ENCODE measurements at regions not wholly inside any gene's neighbourhood (a gene's known extent, or its start where the extent isn't known, plus 50 kb on each side); places are given as distances from the start of the nearest gene placed in this dataset.

GRCh38 chr18:6465281-6465680, 50.6 kb upstream of the L3MBTL4 start:
- H3K4me1 Mint-ChIP-seq (ENCODE audit: unreplicated experiment) = no peaks in the 10 kb centered on the region
- no peaks in the 10 kb centered on the region for H3K36me3 Mint-ChIP-seq (ENCODE audit: low read depth, unreplicated experiment)
- no peak overlapping the region for H3K27ac Mint-ChIP-seq (ENCODE audit: unreplicated experiment)
- TF ChIP-seq CTCF (IDR thresholded peaks at IDR 0.05; ENCODE audit: unreplicated experiment) = no peak
- no peak for DNase-seq (ENCODE audit: low spot score)
- H3K4me3 Mint-ChIP-seq (ENCODE audit: unreplicated experiment) = no peak overlapping the region
- no peaks in the 10 kb centered on the region for H3K9me3 Mint-ChIP-seq (ENCODE audit: unreplicated experiment)
- H3K27me3 Mint-ChIP-seq (ENCODE audit: unreplicated experiment) = no peaks in the 10 kb centered on the region

- TF ChIP-seq CTCF (IDR thresholded peaks at IDR 0.05; ENCODE audit: unreplicated experiment) = no peak
These were observed 61.5 kb upstream of the L3MBTL4 start for GRCh38 chr18:6476190-6476589.

DNA sequence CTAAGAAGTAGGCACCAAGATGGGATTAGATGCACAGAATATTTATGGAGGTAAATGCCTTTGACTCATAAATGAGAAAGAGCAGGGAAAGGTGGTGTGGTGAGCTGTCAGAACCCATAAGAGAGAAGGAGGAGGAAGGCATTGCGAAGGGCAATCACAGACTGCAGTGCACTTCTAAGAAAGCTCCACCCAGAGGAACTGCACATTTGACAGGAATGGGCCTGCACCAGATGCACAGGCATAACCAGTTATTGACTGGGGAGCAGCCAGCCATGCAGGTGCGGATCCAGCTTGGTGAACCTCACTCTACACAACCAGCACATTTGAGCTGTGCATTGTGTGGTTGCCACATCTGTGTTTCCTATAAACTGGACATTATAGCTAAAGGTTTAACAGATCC, 62.2 kb upstream of the L3MBTL4 start:
- H3K9me3 Mint-ChIP-seq (ENCODE audit: unreplicated experiment) = no peaks in the 10 kb centered on the region
- no peaks in the 10 kb centered on the region for H3K4me1 Mint-ChIP-seq (ENCODE audit: unreplicated experiment)
- H3K36me3 Mint-ChIP-seq (ENCODE audit: low read depth, unreplicated experiment) = no peaks in the 10 kb centered on the region
- no peak for TF ChIP-seq CTCF (IDR thresholded peaks at IDR 0.05; ENCODE audit: unreplicated experiment)
- peaks cover 4% of the 10 kb centered on the region for H3K27me3 Mint-ChIP-seq (ENCODE audit: unreplicated experiment)
- no peak overlapping the region for H3K27ac Mint-ChIP-seq (ENCODE audit: unreplicated experiment)
- no peak overlapping the region for H3K4me3 Mint-ChIP-seq (ENCODE audit: unreplicated experiment)
- DNase-seq (ENCODE audit: low spot score) = no peak

More at GRCh38 chr18:6476190-6476589, 61.5 kb upstream of the L3MBTL4 start:
- Mint-ChIP-seq H3K9me3 (ENCODE audit: unreplicated experiment) (no peaks in the 10 kb centered on the region), H3K27ac (ENCODE audit: unreplicated experiment) (no peak overlapping the region), H3K4me3 (ENCODE audit: unreplicated experiment) (no peak overlapping the region), H3K4me1 (ENCODE audit: unreplicated experiment) (no peaks in the 10 kb centered on the region), H3K27me3 (ENCODE audit: unreplicated experiment) (peaks cover 4% of the 10 kb centered on the region), H3K36me3 (ENCODE audit: low read depth, unreplicated experiment) (no peaks in the 10 kb centered on the region)
- no peak for DNase-seq (ENCODE audit: low spot score)

- no peak for DNase-seq (ENCODE audit: low spot score)
- TF ChIP-seq CTCF (IDR thresholded peaks at IDR 0.05; ENCODE audit: unreplicated experiment) = no peak
- H3K4me3 Mint-ChIP-seq (ENCODE audit: unreplicated experiment) = no peak overlapping the region
- H3K4me1 Mint-ChIP-seq (ENCODE audit: unreplicated experiment) = no peaks in the 10 kb centered on the region
- peaks cover 4% of the 10 kb centered on the region for H3K27me3 Mint-ChIP-seq (ENCODE audit: unreplicated experiment)
- no peak overlapping the region for H3K27ac Mint-ChIP-seq (ENCODE audit: unreplicated experiment)
- no peaks in the 10 kb centered on the region for H3K9me3 Mint-ChIP-seq (ENCODE audit: unreplicated experiment)
- no peaks in the 10 kb centered on the region for H3K36me3 Mint-ChIP-seq (ENCODE audit: low read depth, unreplicated experiment)
These were observed 63.4 kb upstream of the L3MBTL4 start for GRCh38 chr18:6478121-6478520.

DNA sequence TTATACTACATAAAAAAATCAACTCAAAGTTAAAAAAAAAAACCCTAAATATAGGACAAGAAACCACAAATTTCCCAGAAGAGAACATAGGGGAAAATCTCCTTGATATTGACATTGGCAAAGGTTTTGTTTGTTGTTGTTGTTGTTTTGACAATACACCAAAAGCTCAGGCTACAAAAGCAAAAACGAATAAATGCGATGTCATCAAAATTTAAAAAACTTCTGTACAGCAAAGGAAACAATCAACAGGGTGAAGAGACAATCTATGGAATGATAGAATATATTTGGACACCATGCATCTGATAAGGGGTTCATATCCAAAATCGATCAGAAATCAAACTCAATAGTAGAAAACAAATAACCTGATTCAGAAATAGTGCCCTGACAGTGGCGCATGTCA, 65.0 kb upstream of the L3MBTL4 start:
- H3K27ac Mint-ChIP-seq (ENCODE audit: unreplicated experiment) = no peak overlapping the region
- TF ChIP-seq CTCF (IDR thresholded peaks at IDR 0.05; ENCODE audit: unreplicated experiment) = no peak
- H3K9me3 Mint-ChIP-seq (ENCODE audit: unreplicated experiment) = no peaks in the 10 kb centered on the region
- H3K36me3 Mint-ChIP-seq (ENCODE audit: low read depth, unreplicated experiment) = no peaks in the 10 kb centered on the region
- no peak for DNase-seq (ENCODE audit: low spot score)
- H3K4me1 Mint-ChIP-seq (ENCODE audit: unreplicated experiment) = no peaks in the 10 kb centered on the region
- no peak overlapping the region for H3K4me3 Mint-ChIP-seq (ENCODE audit: unreplicated experiment)
- H3K27me3 Mint-ChIP-seq (ENCODE audit: unreplicated experiment) = no peaks in the 10 kb centered on the region
